Activated CD8-positive, alpha-beta T cell treated with anti-CD3 and anti-CD28 coated beads, Interleukin-2, amount 10 ng/mL, durations not matched to agents 7 days and 5 days (primary cell): ENCODE measurements at regions not wholly inside any gene's neighbourhood (a gene's known extent, or its start where the extent isn't known, plus 50 kb on each side); places are given as distances from the start of the nearest gene placed in this dataset.

Source experiments
- ATAC-seq: fragments of 150-1000 bp; cut with Tn5 transposase; one replicate; pipeline ENCODE4 v1.10.0; 2021; ENCODE audit warnings: moderate library complexity
- CTCF ChIA-PET: fragments of 350-600 bp; sonication (Branson Sonifier 250); formaldehyde crosslinking; loops from one replicate; lab custom pipeline; 2021; ENCODE audit warnings: antibody characterized with exemption; lab: Charles Lee
- POLR2A ChIA-PET: fragments of 350-600 bp; sonication (Branson Sonifier 250); formaldehyde crosslinking; loops from one replicate; lab custom pipeline; 2021; ENCODE audit warnings: antibody characterized with exemption; lab: Charles Lee
- DNase-seq: peaks from one replicate; pipeline ENCODE4 v3.0.0-alpha.2; 2020
- H3K27ac Mint-ChIP-seq: one replicate; pipeline ENCODE4 v1.8.0; 2021; ENCODE audit warnings: mild to moderate bottlenecking, mixed read lengths
- H3K27me3 Mint-ChIP-seq: one replicate; pipeline ENCODE4 v1.8.0; 2021; ENCODE audit warnings: low read depth, mixed read lengths
- H3K36me3 Mint-ChIP-seq: one replicate; pipeline ENCODE4 v1.8.0; 2021; ENCODE audit warnings: low read depth, mixed read lengths
- H3K4me1 Mint-ChIP-seq: one replicate; pipeline ENCODE4 v1.8.0; 2021; ENCODE audit warnings: low read depth, mixed read lengths
- H3K4me3 Mint-ChIP-seq: one replicate; pipeline ENCODE4 v1.8.0; 2021; ENCODE audit warnings: mild to moderate bottlenecking, mixed read lengths
- H3K9me3 Mint-ChIP-seq: one replicate; pipeline ENCODE4 v1.8.0; 2022; ENCODE audit warnings: mixed read lengths; ENCODE audit not compliant: insufficient read depth

DNA sequence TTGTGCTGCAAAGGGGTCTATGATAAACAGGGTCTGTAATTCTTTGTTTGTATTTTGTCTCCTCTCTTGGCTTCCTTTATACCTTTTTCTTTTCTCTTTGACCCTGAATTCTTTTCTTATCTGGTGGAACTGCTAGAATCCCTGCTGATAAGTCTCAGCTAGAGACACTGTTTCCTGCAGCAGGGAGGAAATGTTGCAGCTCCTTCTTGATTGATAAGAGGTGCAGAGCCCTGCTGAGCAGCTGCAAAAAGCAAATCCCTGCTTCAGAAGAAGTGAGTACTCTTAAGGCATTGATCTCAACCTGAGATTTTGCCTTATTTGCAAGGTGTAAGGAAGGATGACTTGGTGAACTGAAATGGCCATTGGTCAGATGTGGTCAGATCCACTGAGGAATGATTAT is 167.8 kb downstream of the NUP35 start:
- no peak overlapping the region for H3K27ac Mint-ChIP-seq
- ChIA-PET POLR2A (no interaction called here), CTCF (no interaction called here)
- H3K36me3 Mint-ChIP-seq: no peaks in the 10 kb centered on the region
- H3K4me3 Mint-ChIP-seq: no peak overlapping the region
- H3K27me3 Mint-ChIP-seq: no peaks in the 10 kb centered on the region
- ATAC-seq (no peak), DNase-seq (no peak)
- no peaks in the 10 kb centered on the region for H3K9me3 Mint-ChIP-seq
- no peaks in the 10 kb centered on the region for H3K4me1 Mint-ChIP-seq

DNA sequence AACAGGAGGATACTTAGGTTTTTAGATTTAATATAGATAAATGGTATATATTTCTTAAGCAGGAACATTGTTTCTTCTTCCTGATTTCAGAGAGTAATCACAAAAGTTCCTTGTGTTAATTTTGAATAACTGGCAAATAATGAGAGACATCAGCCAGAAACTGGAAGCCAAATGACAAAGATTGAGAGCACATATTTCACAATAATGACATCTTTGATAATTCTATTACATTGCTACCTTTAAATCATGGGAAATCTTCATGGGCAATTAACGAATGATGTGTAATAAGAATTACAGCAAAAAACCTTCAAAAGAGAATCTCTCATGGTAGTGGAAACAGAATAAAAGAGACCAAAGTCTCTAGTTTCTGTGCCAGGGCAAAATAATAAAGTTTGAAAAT is 215.1 kb downstream of the NUP35 start:
- H3K4me1 Mint-ChIP-seq: no peaks in the 10 kb centered on the region
- no peak for ATAC-seq
- DNase-seq: no peak
- ChIA-PET POLR2A (no interaction called here), CTCF (no interaction called here)
- H3K27me3 Mint-ChIP-seq: no peaks in the 10 kb centered on the region
- no peaks in the 10 kb centered on the region for H3K36me3 Mint-ChIP-seq
- H3K9me3 Mint-ChIP-seq: no peaks in the 10 kb centered on the region
- no peak overlapping the region for H3K4me3 Mint-ChIP-seq
- H3K27ac Mint-ChIP-seq: no peak overlapping the region

DNA sequence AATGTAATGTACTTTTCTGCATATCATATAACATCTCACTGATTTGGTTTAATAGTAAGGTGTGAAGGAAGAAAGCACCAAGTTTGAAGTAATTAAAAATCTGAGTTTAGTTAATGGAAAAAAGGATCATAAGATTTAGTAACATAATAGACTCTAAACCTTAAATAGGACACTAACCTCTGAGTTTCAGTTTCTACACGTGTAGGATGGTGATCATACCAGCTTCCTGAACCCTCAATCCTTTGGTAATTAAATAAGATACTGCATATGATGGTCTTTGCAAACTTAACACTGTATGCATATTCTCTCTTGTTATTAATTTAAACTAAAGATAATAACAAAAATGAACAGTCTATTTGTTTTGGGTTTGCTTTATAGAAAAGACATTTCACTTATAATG is 216.8 kb downstream of the NUP35 start:
- CTCF ChIA-PET: no interaction called here
- no peak for ATAC-seq
- DNase-seq: no peak
- no peaks in the 10 kb centered on the region for H3K9me3 Mint-ChIP-seq
- no peaks in the 10 kb centered on the region for H3K4me1 Mint-ChIP-seq
- no peaks in the 10 kb centered on the region for H3K36me3 Mint-ChIP-seq
- POLR2A ChIA-PET: no interaction called here
- no peaks in the 10 kb centered on the region for H3K27me3 Mint-ChIP-seq
- no peak overlapping the region for H3K4me3 Mint-ChIP-seq
- no peak overlapping the region for H3K27ac Mint-ChIP-seq

DNA sequence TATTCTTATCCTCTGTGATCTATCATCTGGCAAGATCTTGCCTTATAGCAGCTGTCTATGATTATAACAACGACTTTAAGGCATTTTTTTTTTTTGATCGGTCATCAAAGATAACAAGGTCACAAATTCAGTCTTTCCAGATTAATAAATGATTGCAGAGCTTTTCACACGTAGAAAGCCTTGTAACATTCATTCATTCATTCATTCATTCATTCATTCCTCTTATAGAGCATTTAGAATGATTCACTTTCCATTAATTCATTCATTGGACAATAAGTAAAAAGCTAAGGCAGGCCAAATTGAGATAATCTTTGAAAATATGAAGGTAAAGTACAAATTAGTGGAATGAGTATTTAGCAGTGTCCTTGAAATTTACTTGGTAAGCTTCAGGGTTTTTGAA is 223.7 kb downstream of the NUP35 start:
- Mint-ChIP-seq H3K27me3 (no peaks in the 10 kb centered on the region), H3K27ac (no peak overlapping the region), H3K36me3 (no peaks in the 10 kb centered on the region), H3K9me3 (no peaks in the 10 kb centered on the region), H3K4me1 (no peaks in the 10 kb centered on the region), H3K4me3 (no peak overlapping the region)
- CTCF ChIA-PET: no interaction called here
- ATAC-seq (no peak), DNase-seq (no peak)
- POLR2A ChIA-PET: no interaction called here

DNA sequence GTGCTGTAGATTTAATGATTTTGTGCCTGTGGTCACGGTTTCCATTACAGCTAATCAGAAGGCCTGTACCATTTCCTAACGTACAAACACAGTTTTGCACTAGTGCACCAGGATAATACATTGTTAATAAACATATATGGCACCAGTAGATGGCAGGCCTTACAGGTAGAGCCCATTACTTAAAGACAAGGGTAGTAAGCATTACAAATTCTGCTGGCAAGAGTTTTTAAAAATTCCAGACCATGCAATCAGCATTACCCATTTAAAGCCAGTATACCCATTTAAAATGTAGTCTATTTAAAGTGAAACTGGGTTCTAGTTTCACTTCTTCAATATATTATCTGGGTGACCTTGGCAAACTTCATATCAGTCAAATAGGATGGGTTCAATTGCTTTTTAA is 224.2 kb downstream of the NUP35 start:
- DNase-seq (no peak), ATAC-seq (no peak)
- no peak overlapping the region for H3K4me3 Mint-ChIP-seq
- ChIA-PET CTCF (no interaction called here), POLR2A (no interaction called here)
- H3K4me1 Mint-ChIP-seq: no peaks in the 10 kb centered on the region
- H3K27ac Mint-ChIP-seq: no peak overlapping the region
- H3K9me3 Mint-ChIP-seq: no peaks in the 10 kb centered on the region
- no peaks in the 10 kb centered on the region for H3K36me3 Mint-ChIP-seq
- no peaks in the 10 kb centered on the region for H3K27me3 Mint-ChIP-seq

DNA sequence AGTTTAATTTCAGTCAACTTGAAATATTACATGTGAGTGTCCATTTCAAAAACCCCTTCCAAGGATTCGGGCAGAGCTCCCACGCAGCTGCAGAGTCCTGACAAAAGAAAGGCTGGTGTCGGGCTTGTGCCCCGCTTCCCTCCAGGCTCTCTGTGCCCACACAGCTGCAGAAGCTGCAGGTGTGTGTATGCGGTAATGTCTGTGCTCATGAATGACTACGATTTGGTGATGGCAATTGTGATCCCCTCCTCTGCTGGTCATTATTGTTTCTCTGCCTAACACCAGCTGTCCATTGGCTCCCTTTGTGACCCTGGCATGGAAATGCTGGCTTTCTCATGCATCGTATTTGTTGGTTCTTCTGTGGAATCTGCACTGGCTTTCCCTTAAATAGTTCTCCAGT is 224.8 kb downstream of the NUP35 start:
- ChIA-PET POLR2A (no interaction called here), CTCF (no interaction called here)
- no peak overlapping the region for H3K4me3 Mint-ChIP-seq
- no peak overlapping the region for H3K27ac Mint-ChIP-seq
- H3K9me3 Mint-ChIP-seq: no peaks in the 10 kb centered on the region
- no peaks in the 10 kb centered on the region for H3K36me3 Mint-ChIP-seq
- DNase-seq (no peak), ATAC-seq (no peak)
- H3K4me1 Mint-ChIP-seq: no peaks in the 10 kb centered on the region
- no peaks in the 10 kb centered on the region for H3K27me3 Mint-ChIP-seq

DNA sequence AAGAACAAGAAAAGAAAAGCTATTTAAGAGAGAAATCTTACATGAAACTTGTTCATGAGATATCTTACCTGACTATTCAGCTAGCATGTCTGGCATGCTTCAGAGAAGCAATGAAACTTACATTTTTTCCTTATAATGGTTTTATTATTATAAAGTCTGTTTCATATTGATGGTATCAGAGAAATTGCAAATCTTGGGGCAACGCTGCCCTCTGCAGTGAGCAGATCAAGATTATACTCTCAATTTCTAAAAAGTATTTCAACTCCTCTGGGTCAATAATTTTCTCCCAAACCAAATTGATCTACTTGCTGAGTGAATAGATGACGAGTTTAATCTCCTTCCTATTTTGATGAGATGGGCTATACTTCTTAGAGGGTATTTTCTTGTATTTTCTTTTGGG is 235.6 kb downstream of the NUP35 start:
- DNase-seq (no peak), ATAC-seq (no peak)
- ChIA-PET CTCF (no interaction called here), POLR2A (no interaction called here)
- no peak overlapping the region for H3K4me3 Mint-ChIP-seq
- H3K27me3 Mint-ChIP-seq: no peaks in the 10 kb centered on the region
- no peaks in the 10 kb centered on the region for H3K36me3 Mint-ChIP-seq
- H3K27ac Mint-ChIP-seq: no peak overlapping the region
- no peaks in the 10 kb centered on the region for H3K4me1 Mint-ChIP-seq
- no peaks in the 10 kb centered on the region for H3K9me3 Mint-ChIP-seq

DNA sequence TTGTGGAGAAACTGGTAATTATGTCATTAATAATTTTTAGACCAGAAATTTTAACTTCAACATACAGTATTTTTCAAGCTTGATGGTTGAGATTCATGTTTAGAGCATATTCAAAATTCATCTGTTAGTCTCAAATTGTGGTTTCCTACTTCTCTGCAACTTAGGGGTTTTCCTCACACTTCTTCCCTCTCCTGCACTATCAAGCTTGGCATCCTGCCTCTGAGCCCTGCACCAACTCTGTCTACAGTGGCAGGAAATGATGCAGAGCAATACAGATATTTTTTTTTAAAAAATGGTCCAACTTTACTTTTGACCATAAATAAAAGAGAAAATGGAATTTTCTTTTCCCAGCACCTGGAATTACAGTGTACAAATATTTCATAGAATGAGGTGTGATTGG is 247.3 kb downstream of the NUP35 start:
- Mint-ChIP-seq H3K27me3 (no peaks in the 10 kb centered on the region), H3K27ac (no peak overlapping the region), H3K4me3 (no peak overlapping the region), H3K36me3 (no peaks in the 10 kb centered on the region), H3K9me3 (no peaks in the 10 kb centered on the region), H3K4me1 (no peaks in the 10 kb centered on the region)
- ChIA-PET POLR2A (no interaction called here), CTCF (no interaction called here)
- no peak for ATAC-seq
- DNase-seq: no peak

DNA sequence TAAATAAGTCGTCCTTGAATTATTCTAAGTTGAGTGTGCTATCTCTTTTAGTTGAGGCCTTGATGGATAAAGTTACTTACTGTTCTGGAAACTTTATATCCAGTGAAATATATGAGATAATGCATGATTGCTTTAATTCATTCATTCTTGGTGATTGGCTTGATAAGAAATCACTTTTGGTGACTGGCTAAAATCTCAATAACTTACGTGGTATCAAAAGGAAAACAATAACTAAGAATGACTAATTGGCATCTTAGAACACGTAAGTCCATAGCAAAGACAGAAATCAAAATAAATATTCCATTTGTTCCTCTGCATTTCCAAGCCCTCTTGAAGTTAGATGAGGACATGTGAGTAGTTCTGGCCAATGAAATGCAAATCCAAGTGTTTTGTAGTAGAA is 251.6 kb downstream of the NUP35 start:
- ChIA-PET POLR2A (no interaction called here), CTCF (no interaction called here)
- Mint-ChIP-seq H3K4me3 (no peak overlapping the region), H3K27ac (no peak overlapping the region), H3K9me3 (no peaks in the 10 kb centered on the region), H3K36me3 (no peaks in the 10 kb centered on the region), H3K27me3 (no peaks in the 10 kb centered on the region), H3K4me1 (no peaks in the 10 kb centered on the region)
- no peak for DNase-seq
- ATAC-seq: no peak

DNA sequence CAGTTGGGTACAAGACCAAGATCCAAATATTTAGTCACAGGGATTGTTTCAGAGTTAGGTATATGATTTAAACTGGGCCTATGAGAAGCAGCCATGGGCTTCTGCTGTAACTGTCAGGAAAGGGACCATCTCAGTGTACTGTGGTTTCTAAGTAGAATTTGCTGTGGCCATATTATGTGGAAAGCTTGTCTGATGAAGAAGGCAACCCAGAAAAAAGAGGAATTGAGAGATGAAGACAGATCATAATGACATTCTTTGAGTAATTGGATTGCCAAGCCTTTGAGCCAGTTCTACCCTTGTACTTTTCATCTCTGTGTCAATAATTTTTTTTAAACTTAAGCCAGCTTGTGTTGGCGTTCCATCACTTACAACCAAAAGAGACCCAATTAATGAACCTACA is 259.6 kb downstream of the NUP35 start:
- ATAC-seq (no peak), DNase-seq (no peak)
- Mint-ChIP-seq H3K27ac (no peak overlapping the region), H3K4me1 (no peaks in the 10 kb centered on the region), H3K4me3 (no peak overlapping the region), H3K27me3 (no peaks in the 10 kb centered on the region), H3K36me3 (no peaks in the 10 kb centered on the region), H3K9me3 (peaks cover 5% of the 10 kb centered on the region)
- ChIA-PET POLR2A (no interaction called here), CTCF (no interaction called here)

DNA sequence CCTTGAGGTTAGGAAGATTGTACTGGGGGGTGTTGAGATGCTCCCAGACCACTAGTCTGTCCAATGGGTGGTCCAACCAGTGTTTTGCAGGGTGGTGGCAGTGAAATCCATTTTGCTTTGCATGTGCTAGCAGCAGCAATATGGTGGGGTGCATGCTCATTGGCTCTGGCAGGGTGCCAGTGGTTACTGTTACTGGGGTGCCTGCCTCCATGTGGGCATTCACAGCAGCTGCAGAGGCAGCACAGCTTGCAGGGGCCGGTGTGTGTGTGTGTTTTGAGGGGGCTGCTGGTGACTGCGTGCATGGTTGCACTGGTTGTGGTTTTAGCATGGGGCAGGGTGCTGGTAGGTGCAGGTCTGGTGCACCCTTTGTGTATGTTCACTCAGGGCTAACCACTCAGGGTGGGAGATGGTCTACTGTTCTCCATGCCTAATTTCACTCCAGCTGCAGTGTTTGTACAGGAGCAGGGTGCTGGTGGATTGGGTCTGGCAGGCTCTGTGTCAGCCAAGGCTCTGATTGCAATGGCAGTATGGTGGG is 265.4 kb downstream of the NUP35 start:
- no peaks in the 10 kb centered on the region for H3K4me1 Mint-ChIP-seq
- H3K36me3 Mint-ChIP-seq: no peaks in the 10 kb centered on the region
- H3K4me3 Mint-ChIP-seq: no peak overlapping the region
- ChIA-PET POLR2A (no interaction called here), CTCF (no interaction called here)
- no peak for ATAC-seq
- H3K9me3 Mint-ChIP-seq: peaks cover 12% of the 10 kb centered on the region
- no peaks in the 10 kb centered on the region for H3K27me3 Mint-ChIP-seq
- no peak overlapping the region for H3K27ac Mint-ChIP-seq
- DNase-seq: no peak

DNA sequence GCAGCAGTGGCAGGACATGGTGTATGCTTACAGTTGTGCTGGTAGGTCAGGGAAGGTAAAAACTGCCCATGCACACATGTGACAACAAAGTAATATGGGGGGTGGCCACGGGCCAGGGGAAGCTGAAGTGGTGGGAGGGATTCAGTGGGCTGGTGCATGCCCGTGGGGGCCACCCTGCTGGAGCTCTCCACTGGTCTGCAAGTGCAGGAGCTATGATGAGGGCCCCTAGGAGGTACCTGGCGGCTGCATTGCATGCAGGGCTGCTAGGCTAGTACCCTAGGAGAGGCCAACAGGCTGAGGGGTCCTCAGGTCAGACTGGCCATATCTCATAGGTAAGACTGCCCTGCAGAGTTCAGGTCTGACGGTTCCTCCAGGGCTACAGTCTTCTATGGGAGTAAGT is 265.9 kb downstream of the NUP35 start:
- Mint-ChIP-seq H3K27me3 (no peaks in the 10 kb centered on the region), H3K4me3 (no peak overlapping the region), H3K4me1 (no peaks in the 10 kb centered on the region), H3K9me3 (peaks cover 12% of the 10 kb centered on the region), H3K36me3 (no peaks in the 10 kb centered on the region), H3K27ac (no peak overlapping the region)
- POLR2A ChIA-PET: no interaction called here
- ATAC-seq: no peak
- CTCF ChIA-PET: no interaction called here
- DNase-seq: no peak

DNA sequence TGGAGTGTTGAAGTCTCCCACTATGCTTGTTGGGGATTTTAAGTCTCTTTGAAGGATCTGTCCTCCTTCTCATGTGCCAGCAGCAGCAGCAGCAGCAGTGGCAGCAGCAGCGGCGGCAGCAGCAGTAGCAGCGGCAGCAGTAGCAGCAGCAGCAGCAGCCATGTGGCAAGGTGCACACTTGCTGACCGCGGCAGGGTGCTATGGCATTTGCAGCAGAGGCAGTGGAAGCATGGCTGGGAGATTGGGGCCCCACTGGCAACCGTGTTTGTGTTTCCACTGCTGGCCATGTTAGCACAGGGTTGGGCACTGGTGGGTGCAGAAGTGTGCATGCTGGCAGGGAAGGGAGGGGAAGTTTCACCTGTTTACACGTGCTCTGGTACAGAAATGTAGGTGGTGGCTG is 280.1 kb downstream of the NUP35 start:
- DNase-seq (no peak), ATAC-seq (no peak)
- Mint-ChIP-seq H3K9me3 (peaks cover 4% of the 10 kb centered on the region), H3K27ac (no peak overlapping the region), H3K27me3 (no peaks in the 10 kb centered on the region), H3K4me3 (no peak overlapping the region), H3K4me1 (no peaks in the 10 kb centered on the region), H3K36me3 (no peaks in the 10 kb centered on the region)
- CTCF ChIA-PET: no interaction called here
- POLR2A ChIA-PET: no interaction called here
